ENCODE measurements at regions not wholly inside any gene's neighbourhood (a gene's known extent, or its start where the extent isn't known, plus 50 kb on each side); places are given as distances from the start of the nearest gene placed in this dataset.

- H3K27me3 ChIP-seq, result no peaks in the 10 kb centered on the region
- 45 to 49% methylated on average over 16 of the region's 16 CpGs for WGBS, 2 donors
- H3K27ac ChIP-seq, result no peak overlapping the region
- no peak for ATAC-seq
- TF ChIP-seq POLR2A (IDR thresholded peaks at IDR 0.05) (no peak), CTCF (IDR thresholded peaks at IDR 0.05) (no peak)
- H3K4me3 ChIP-seq, result no peak overlapping the region
- H3K9me3 ChIP-seq, result no peaks in the 10 kb centered on the region
- intact Hi-C loops (cut with DNase I), result no loop called here
- no peaks in the 10 kb centered on the region for H3K36me3 ChIP-seq (replicated peaks in 1 of 2; ENCODE audit: insufficient read depth in 1 of 2, low read depth in 2 of 2)
- no peak for DNase-seq
- H3K4me1 ChIP-seq, result no peaks in the 10 kb centered on the region
Measured at GRCh38 chr15:45743426-45744235, 108.8 kb downstream of the SQOR start.

GRCh38 chr15:45744236-45744589 is 109.4 kb downstream of the SQOR start:
- DNase-seq, result no peak
- intact Hi-C loops (cut with DNase I), result no loop called here
- 55 to 66% methylated on average over 4 of the region's 4 CpGs for WGBS, 2 donors
- ATAC-seq, result no peak
- Histone ChIP-seq H3K27me3 (no peaks in the 10 kb centered on the region), H3K36me3 (replicated peaks in 1 of 2; ENCODE audit: insufficient read depth in 1 of 2, low read depth in 2 of 2) (no peaks in the 10 kb centered on the region), H3K9me3 (no peaks in the 10 kb centered on the region), H3K27ac (no peak overlapping the region), H3K4me1 (no peaks in the 10 kb centered on the region), H3K4me3 (no peak overlapping the region)
- no peak for TF ChIP-seq CTCF (IDR thresholded peaks at IDR 0.05)
- no peak for TF ChIP-seq POLR2A (IDR thresholded peaks at IDR 0.05)

- ATAC-seq, result no peak
- Histone ChIP-seq H3K27ac (no peak overlapping the region), H3K27me3 (no peaks in the 10 kb centered on the region), H3K4me3 (no peak overlapping the region), H3K4me1 (no peaks in the 10 kb centered on the region), H3K36me3 (replicated peaks in 1 of 2; ENCODE audit: insufficient read depth in 1 of 2, low read depth in 2 of 2) (no peaks in the 10 kb centered on the region), H3K9me3 (no peaks in the 10 kb centered on the region)
- DNase-seq, result no peak
- 51 to 60% methylated on average over 3 of the region's 3 CpGs for WGBS, 2 donors
- TF ChIP-seq POLR2A (IDR thresholded peaks at IDR 0.05), result no peak
- intact Hi-C loops (cut with DNase I), result no loop called here
Measured at GRCh38 chr15:45747426-45747825, 112.6 kb downstream of the SQOR start.

GRCh38 chr15:45751629-45752028 is 116.8 kb downstream of the SQOR start:
- TF ChIP-seq CTCF (IDR thresholded peaks at IDR 0.05) (no peak), POLR2A (IDR thresholded peaks at IDR 0.05) (no peak)
- H3K9me3 ChIP-seq, result no peaks in the 10 kb centered on the region
- H3K4me1 ChIP-seq, result no peaks in the 10 kb centered on the region
- no peaks in the 10 kb centered on the region for H3K27me3 ChIP-seq
- no peak for DNase-seq
- no peak overlapping the region for H3K4me3 ChIP-seq
- intact Hi-C loops (cut with DNase I), result no loop called here
- no peaks in the 10 kb centered on the region for H3K36me3 ChIP-seq (replicated peaks in 1 of 2; ENCODE audit: insufficient read depth in 1 of 2, low read depth in 2 of 2)
- no peak for ATAC-seq
- no peak overlapping the region for H3K27ac ChIP-seq
- WGBS, 2 donors, result 36 to 48% methylated on average over 3 of the region's 3 CpGs

- DNase-seq, result no peak
Measured at GRCh38 chr15:45759936-45760335, 125.1 kb downstream of the SQOR start.

More at GRCh38 chr15:45759936-45760335, 125.1 kb downstream of the SQOR start:
- Histone ChIP-seq H3K27me3 (no peaks in the 10 kb centered on the region), H3K36me3 (replicated peaks in 1 of 2; ENCODE audit: insufficient read depth in 1 of 2, low read depth in 2 of 2) (no peaks in the 10 kb centered on the region), H3K4me3 (no peak overlapping the region), H3K27ac (no peak overlapping the region), H3K4me1 (no peaks in the 10 kb centered on the region), H3K9me3 (no peaks in the 10 kb centered on the region)
- no peak for TF ChIP-seq CTCF (IDR thresholded peaks at IDR 0.05)
- 30 to 40% methylated on average over 3 of the region's 3 CpGs for WGBS, 2 donors
- intact Hi-C loops (cut with DNase I), result no loop called here
- ATAC-seq, result no peak

All from body of pancreas (tissue), 4 donors.